Fibroblast of gingiva (primary cell): ENCODE measurements at regions not wholly inside any gene's neighbourhood (a gene's known extent, or its start where the extent isn't known, plus 50 kb on each side); places are given as distances from the start of the nearest gene placed in this dataset.
A peak's percentile ranks its signal among the peaks of the same experiment; 100 is the strongest.
"Not testable (repeated sequence)": the region's sequence is repeated elsewhere in the genome, so short reads cannot be mapped to it uniquely, and the experiment has no call there.

ENCODE experiments used
- DNase-seq: peaks from one replicate; pipeline ENCODE4 v3.0.0-alpha.2; 2011; ENCODE audit warnings: low read depth

DNA sequence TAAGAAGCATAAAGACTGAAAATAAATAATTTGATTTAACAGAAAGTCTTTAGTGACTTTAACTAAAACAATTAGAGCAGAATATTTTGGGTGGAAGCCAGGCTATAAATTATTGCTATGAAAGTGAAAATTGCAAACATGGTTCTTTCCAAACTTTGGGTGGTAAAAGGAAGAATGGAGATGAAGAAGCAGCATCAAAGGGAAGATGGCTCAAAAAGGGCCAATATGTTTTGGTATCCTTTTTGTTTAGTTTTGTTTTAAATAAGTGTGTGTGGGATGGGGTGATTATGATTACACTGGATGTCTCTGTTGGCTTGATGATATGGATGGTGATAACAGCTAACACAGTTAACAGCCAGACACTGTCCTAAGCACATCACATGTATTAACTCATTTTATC lies 153.7 kb downstream of the CYB561 start:
- no peak for DNase-seq

GRCh38 chr17:63293323-63294075 lies 152.6 kb downstream of the CYB561 start:
- peak; percentile 66 for DNase-seq

DNA sequence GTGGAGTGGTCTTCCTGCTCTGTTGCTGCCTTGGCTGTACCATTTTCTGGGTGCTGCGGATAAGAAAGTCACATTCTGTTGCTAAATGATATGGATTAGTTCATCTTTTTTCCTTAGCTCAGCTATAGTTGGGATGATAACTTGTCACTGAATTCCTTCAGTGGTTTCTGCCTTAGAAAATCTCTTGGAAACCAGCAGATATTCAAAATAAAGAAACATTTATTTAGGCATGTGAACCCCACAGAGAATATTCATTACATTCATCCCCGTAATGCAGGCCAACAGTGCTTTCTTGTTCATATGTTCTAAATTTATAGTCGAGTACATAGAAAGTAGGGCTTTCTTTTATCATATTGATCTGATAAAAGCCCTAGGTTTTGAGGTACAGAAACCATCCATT lies 151.3 kb downstream of the CYB561 start:
- no peak for DNase-seq

- no peak for DNase-seq
These were observed 150.8 kb downstream of the CYB561 start for GRCh38 chr17:63295288-63295687.

DNA sequence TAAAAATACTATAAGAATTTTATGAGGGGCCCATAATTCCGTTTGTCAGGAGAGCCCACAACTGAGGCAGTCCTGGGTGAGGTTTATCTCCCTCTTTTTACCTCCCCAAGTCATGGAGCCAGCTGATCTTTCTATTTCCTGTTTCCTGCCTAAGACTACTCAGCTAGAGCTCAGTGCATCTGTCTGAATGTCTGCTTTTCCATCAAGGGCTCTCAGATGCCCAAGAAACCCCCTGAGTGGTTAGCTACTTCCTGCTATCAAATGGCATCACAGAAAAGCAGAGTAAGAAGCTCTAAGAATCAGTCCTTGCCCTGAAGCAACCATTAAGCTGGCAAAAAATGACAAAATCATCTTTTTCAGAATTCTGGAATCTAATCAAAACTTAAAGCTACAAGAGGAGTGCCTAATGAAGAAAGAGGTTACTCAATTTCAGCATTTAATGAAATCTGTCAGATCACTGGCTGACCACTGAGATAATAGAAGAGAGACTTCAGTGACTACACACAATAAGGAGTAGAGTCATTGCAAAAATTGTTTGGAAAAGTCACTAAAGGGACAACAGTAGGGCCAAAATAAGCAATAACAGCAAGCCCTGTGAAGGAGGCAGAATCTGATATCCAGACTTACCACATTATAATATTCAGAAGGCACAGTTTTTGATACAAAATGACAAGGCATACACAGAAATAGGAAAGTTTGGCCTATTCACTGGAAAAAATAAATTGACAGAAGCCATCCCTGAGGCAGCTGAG lies 150.1 kb downstream of the CYB561 start:
- no peak for DNase-seq

DNA sequence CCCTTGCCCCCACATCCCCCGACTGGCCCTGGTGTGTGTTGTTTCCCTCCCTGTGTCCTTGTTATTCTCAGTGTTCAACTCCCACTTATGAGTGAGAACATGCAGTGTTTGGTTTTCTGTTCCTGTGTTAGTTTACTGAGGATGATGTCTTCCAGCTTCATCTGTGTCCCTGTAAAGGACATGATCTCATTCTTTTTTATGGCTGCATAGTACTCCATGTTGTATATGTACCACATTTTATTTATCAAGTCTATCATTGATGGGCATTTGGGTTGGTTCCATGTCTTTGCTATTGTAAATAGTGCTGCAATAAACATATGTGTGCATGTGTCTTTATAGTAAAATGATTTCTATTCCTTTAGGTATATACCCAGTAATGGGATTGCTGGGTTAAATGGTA lies 147.2 kb downstream of the CYB561 start:
- not testable (repeated sequence) for DNase-seq

- DNase-seq: no peak
These were observed 141.3 kb downstream of the CYB561 start for GRCh38 chr17:63304704-63305261.

DNA sequence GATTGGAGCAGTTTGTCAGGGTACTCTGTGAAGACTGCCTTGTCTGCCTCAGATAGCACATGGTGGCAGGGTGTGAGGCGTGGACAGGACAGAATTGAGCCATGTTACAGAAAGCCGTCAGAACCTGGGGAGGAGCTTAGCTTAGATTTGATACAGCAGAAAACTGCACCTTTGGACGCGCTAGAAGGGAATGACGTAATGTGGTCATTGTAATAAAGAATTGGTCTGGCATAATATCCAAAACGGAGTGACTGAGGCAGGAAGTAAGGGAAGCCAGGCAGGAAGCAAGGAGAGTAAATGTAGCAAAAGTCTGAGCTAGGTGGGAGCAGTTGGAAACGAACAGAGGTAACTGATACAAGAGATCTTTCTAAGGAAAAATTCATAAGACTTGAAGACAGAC lies 140.2 kb downstream of the CYB561 start:
- DNase-seq: no peak

- DNase-seq: no peak
These were observed 139.3 kb downstream of the CYB561 start for GRCh38 chr17:63306855-63307254.

DNA sequence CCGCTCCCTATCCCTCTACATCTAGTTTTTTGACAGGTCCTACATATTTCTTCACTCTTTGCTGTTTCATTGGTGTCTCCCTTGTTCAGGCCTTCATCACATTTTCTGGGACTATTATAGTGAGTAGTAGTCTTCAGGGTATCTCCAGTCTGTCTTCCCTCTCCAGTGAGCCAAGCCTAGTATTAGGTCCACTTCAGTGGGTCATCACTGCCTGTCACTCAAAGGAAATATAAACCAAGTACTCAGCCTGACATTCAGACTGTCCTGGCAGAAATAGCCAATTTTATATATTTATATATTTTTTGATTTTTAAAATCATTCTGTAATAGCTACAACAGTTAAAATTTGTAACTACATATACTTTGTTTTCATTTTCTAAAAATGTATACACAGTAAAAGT lies 137.8 kb downstream of the CYB561 start:
- no peak for DNase-seq

DNA sequence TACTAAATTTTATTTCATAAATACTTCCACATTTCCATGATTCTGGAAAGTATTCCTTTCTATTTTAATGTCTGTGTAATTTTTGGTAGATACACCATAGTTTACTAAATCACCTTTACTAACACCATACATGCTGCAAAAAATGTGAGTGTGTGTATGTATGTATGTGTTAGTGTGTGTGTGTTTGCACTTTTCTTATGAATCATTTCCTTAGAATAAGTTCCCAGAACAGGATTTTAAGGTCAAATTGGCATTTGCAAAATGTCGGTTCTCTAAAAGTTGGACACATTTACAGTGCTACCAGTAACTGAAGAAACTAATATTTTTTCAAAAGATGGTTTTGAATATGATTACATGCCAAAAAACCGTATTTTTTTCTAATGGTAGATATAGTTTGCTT lies 137.1 kb downstream of the CYB561 start:
- DNase-seq: peak; percentile 19

DNA sequence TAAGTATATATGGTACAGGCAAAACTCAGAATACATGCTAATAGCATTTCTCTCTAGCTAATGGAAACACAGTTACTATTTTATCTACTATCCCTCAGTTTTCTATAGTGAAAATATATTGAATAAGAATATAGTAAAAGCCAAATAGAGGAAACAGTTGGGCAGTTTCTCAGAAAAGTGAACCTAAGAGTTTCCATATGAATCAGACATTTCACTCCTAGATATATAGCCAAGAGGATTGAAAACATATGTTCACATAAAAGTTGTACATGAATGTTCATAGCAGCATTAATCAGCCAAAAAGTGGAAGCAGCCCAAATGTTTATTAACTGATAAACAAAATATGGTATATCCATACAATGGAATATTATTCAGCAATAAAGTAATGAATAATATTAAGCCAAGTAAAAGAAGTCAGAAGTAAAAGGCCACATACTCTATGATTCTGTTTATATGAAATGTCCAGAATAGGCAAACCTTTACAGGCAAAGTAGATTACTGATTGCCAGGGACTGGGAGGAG lies 134.6 kb downstream of the CYB561 start:
- no peak for DNase-seq

- no peak for DNase-seq
These were observed 131.3 kb downstream of the CYB561 start for GRCh38 chr17:63314761-63315160.

DNA sequence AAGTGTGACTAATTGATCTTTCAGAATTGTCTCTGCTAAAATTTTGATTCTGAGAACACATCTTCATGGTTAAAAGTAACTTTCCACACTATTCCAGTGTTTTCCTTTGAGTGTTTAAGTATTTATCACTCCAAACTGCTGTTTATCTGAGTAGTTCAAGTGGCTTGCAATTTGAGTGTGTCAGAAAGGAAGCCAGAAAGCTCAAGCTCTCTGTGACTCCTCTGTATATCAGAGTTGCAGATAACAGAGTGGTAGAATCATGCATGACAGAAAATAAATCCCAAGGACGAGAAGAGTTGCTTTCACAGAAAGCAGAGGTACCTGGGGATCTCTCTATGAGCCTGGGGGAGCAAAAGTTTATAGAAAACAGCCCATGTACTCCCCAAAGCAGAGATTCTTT lies 130.0 kb downstream of the CYB561 start:
- no peak for DNase-seq

DNA sequence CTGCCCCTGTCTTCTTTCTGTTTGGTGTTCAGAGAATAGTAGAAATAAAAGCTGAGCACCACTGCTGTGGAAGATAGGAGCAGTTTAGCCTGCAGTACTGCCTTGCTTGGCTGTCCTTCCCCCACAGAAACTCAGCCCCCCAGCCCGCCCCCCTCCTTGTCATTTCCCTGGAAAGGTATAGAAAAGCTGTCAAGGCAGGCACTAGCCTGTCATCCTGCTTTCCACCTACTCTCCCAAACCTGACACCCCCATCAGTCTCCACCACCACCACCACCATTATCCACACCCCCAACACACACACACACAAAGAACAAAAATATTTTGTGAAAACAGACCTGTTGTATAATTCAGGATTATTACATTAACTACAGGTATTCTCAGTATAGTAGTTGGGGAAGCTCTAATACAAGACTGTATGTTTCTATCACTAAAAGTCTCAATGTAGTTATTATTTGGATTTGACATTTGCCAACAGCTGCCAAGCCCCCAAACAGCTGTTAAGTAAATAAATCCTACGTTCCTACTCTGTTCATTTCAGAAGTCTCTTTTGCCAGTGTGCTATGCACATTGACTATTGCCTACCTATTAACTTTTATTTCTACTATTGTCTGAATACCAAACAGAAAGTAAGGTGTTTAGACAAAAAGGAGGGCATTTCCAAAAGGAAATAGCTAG lies 128.8 kb downstream of the CYB561 start:
- DNase-seq: no peak

DNA sequence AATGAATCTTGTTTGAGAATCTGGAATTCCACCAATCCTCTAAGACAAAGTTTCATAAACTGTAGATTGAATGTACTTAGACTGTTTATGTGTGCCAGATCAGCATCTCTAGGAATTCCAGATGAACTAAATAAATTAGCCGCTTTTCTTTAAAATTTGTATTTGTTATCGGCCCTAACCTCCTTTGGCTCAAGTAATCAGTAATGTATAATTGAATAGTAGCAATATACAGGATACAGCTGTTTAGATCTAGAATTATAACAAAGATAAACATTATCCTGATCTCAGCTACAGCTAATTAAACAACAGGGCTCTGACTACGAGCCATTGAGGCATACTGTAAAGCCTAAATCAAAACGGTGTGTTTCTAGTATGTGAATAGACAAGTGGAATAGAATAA lies 120.3 kb downstream of the CYB561 start:
- DNase-seq: no peak

DNA sequence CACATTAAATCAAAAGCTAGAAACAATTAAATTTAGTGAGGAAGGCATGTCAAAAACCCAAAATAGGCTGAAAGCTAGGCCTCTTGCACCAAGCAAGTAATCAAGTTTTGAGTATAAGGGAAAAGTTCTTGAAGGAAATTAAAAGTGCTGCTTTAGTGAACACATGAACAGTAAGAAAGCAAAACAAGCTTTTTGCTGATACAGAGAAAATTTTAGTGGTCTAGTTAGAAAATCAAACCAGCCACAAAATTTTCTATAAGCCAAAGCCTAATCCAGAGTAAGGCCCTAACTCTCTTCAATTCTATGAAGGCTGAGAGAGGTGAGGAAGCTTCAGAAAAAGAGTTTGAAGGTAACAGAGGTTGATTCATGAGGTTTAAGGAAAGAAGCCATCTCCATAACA lies 116.2 kb downstream of the CYB561 start:
- no peak for DNase-seq

GRCh38 chr17:63331301-63332061 lies 114.6 kb downstream of the CYB561 start:
- no peak for DNase-seq

DNA sequence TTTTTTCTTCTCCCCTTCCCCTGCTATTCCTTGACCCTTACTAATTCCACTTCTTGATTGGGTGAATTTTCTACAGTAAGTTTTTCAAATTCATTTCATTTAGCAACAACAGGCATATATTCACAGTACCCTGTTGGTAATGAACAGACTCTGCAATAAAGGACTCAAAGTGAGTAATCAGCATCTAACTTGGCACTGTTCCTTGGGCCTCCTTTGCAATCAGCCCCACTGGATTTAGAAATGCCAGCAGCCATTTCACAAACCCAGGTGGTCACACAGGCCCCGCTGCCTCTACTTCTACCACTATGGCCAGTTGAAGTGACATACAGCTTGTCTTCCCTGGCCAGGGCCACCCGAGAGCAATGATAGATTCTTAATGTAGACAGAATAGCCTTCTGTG lies 113.8 kb downstream of the CYB561 start:
- peak; percentile 29 for DNase-seq

DNA sequence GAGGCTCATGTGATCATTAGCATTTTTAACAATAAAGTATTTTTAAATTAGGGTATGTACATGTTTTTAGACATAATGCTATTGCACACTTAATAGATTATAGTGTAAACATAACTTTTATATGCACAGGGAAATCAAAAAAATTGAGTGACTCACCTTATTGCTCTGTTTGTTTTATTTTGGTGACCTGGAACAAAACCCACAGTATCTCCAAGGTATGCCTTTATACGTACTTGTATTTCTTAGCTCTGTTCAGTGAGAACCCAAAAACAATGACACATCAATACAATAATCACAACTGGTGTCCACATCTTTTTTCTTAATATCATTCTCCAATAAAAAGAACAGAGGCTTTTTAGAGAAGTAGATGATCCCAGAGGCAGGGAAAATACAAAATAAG lies 112.2 kb downstream of the CYB561 start:
- DNase-seq: no peak

GRCh38 chr17:63335831-63336230 lies 110.3 kb downstream of the CYB561 start:
- DNase-seq: peak; percentile 22

- DNase-seq: peak; percentile 52
These were observed 108.5 kb downstream of the CYB561 start for GRCh38 chr17:63337579-63337978.
